GM19397 (cell line): ENCODE measurements at regions not wholly inside any gene's neighbourhood (a gene's known extent, or its start where the extent isn't known, plus 50 kb on each side); places are given as distances from the start of the nearest gene placed in this dataset.
"Not testable (repeated sequence)": the region's sequence is repeated elsewhere in the genome, so short reads cannot be mapped to it uniquely, and the experiment has no call there.

Experiments used
- ATAC-seq: cut with Tn5 transposase; IDR thresholded peaks from one replicate; pipeline ENCODE4 v1.9.1; 2021; ENCODE audit warnings: mild to moderate bottlenecking, moderate library complexity; ENCODE audit not compliant: unreplicated experiment

DNA sequence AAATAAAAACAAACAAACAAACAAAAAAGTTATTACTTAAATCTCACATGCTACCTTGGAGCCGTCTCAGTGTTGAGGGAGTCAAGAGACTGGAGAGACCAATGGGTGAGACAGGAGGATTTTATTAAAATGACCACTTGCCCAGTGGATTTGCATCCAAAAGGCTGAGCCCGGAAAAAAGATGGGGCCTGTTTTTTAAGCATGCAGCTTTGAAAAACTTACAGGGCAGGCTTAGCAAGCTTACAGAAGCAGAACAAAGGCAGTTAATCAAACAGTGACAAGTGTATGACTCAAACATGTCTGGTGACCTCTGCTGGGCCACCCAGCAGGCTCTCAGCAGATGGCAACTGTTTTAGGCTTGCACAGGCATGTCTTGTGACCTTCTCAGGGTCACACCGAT, 82.5 kb downstream of the POTEH start:
- ATAC-seq: not testable (repeated sequence)

DNA sequence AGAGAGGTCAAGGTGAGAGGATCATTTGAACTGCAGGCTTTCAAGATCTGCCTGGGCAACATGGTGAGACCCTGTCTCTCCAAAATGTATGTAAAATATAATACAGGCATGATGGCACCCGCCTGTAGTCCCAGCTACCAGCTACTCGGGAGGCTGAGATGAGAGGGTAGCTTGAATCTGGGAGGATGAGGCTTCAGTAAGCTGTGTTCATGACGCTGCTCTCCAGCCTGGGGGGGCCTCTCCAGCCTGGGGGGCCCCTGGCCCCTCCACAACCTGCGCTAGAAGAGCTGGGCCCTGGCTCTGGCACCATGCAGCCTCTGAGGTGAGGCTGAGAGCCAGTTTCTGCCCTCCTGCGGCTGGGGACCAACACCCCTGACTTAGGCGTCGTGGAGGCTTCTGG, 85.3 kb downstream of the POTEH start:
- not testable (repeated sequence) for ATAC-seq

DNA sequence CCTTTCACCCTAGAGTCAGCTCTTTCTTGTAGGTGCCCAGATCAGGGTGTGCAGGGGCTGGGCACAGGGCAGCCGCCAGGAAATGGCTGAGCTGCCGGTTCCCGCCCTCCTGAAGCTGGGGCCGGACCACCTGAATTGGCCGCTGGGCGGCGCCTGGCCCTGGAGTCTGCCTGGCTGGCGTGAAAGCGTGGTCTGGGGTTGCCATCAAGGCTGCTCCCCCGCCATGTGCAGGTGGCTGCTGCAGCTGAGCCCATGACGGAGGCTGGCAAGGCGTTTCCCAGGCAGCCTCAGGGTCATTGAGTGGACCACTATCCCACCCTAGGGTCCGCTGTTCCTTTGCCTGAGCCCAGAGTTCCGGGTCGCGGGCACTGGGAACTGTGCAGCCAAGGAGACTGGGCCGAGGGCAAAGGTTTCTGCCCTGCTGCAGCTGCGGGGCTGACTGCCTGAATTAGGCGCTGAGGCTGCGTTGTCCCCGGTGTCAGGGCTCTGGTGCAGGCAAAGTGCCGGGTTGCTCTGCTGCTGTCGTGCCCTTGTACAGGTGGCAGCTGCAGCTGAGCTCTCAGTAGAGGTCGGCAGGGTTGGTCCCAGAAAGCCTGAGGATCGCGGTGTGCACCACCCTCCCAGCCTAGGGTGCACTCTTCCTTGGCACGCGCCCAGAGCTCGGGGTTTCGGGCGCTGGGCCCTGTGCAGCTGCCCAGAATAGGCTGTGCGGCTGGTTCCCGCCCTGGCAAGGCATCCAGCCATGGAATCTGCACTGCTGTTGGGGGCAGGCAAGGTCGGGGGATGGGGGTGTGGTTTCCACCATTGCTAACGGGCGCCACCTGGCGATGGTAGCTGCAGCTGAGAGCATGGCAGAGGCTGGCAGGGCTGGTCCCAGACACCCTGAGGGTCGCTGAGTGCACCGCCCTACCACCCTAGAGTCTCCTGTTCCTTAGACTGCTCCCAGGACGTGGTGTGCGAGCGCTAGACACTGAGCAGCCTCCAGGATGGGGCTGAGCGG, 86.1 kb downstream of the POTEH start:
- not testable (repeated sequence) for ATAC-seq

DNA sequence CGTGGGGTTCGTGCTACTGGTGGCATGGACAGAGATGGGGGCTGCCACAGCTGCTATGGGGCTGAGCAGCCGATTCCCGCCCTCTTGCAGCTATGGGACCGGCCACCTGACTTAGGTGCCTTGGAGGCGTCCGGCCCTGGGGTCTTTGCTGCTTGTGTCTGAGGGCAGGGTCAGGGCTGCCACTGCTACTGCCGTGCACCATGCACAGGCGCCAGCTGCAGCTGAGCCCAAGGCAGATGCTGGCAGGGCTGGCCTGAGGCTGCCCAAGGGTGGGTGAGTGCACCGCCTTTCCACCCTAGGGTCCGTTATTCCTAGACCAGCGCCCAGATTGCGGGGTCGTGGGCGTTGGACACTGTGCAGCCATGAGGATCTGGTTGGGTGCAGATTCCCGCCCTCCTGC, 86.9 kb downstream of the POTEH start:
- ATAC-seq: not testable (repeated sequence)

DNA sequence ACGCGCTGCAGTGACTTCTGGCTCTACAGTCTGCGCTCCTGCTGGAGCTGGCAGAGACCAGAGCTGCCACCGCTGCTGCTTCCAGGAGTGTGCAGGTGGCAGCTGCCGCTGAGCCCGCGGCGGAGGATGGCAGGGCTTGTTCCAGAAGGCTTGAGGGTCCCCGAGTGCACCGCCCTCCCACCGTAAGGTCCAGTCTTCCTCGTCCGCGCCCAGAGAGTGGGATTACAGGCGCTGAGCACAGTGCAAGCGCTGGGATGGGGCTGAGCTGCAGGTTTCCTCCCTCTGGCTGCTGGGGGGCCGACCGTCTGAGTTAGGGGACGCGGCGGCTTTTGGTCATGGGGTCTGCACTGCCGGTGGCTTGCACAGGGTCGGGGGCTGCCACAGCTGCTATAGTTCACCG, 87.3 kb downstream of the POTEH start:
- not testable (repeated sequence) for ATAC-seq

DNA sequence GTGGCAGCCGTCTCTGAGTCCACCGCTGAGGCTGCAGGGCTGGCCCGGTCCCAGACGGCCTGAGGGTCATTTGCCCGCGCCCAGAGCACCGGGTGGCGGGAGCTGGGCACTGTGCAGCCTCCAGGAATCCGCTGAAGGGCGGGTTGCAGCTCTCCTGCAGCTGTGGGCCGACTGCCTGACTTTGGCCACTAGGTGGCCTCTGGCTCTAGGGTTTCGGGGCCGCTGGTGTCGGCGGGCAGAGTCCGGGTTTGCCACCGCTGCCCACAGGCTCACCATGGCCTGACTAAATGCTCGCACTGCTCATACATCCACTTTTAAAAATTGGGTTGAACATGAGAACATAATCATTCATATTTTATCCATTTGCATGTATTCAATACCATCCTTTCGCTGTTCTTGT, 87.7 kb downstream of the POTEH start:
- not testable (repeated sequence) for ATAC-seq

DNA sequence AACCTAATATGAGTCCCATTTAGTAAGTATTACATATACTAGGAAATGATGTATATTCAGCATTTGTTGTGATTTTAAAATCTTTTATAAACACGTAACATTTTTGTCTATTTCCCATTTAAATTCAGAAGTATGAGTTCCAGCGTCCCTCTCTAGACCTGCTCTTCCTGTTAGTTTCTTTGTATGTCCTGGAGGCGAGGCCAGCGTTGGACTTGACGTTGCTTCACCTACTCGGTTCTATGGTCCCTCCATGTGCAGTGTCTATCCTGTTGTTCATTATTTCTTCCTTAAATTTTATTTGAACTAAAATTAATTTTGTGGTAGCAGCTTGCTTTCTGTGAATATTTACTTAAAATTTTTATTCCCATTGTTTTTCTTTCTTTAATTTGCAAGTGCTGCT, 88.5 kb downstream of the POTEH start:
- ATAC-seq: not testable (repeated sequence)

DNA sequence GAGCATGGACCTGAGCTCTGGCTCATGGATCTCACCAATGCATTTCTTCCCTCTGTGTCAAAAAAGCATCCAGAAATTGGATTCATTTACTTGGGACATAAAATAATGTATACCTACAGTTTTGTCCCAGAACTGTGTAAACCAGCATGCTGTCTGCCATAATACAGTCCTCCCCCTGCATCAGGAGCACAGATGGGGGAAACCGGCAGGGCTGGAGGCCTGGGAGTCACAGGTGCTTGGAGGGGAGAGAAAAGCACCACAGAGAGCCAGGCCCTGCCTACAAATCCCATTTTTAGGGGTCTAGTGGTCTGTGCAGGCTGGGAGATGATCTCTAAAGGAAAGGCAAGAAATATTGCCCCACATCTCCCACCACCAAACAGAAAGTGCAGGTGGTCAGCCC, 91.8 kb downstream of the POTEH start:
- ATAC-seq: not testable (repeated sequence)

DNA sequence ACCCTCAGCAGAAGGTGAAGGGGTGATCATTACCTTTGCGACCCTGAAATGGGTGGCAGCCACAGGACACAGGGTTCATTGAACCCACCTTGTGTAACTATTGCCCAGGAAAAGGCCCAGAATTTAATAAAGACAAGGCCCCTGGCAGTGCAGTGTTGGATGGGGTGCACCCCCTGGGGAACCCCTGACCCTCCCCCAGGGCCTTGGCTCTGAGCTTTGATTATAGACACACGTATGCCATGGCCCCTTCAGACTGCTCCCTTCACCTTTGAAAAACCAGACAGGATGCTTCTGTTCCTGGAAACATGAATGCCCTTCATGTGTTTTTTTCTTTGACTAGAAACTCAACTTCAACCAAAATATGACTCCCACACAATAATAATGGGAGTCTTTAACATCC, 93.1 kb downstream of the POTEH start:
- ATAC-seq: not testable (repeated sequence)

DNA sequence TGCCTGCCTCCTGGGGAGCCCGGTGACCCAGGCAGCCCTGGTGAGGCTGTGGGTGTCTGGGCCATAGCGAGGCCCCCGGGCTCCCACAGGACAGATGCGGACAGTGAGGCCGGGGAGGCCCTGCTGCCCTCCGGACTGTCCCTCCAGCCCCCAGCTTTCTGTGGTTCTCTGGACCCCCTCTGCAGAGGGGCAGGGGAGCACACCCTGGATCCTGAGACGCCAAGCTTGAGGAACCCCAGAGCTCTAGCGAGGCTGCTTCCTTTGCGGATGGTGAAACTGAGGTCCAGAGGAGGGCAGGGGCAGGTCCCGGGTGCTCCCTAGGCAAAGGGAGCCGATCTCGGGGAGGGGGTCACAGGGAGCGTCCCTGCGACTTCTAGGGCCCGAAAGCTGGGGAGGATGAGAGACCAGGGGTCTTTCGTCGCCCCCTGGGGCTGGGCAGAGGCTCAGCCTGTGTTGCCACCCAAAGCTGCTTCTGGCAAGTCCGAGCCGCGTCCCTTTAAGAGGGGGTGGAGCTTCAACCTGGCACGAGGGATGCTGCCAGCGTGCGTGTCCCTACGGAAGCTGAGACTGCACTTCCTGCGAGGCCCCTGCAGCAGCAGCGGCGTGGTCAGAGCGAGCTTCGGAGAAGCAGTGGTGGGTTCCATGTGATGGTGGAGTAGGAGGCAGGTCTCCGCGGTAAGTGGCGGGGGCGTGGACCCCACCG, 94.7 kb downstream of the POTEH start:
- ATAC-seq: peak; percentile 79

DNA sequence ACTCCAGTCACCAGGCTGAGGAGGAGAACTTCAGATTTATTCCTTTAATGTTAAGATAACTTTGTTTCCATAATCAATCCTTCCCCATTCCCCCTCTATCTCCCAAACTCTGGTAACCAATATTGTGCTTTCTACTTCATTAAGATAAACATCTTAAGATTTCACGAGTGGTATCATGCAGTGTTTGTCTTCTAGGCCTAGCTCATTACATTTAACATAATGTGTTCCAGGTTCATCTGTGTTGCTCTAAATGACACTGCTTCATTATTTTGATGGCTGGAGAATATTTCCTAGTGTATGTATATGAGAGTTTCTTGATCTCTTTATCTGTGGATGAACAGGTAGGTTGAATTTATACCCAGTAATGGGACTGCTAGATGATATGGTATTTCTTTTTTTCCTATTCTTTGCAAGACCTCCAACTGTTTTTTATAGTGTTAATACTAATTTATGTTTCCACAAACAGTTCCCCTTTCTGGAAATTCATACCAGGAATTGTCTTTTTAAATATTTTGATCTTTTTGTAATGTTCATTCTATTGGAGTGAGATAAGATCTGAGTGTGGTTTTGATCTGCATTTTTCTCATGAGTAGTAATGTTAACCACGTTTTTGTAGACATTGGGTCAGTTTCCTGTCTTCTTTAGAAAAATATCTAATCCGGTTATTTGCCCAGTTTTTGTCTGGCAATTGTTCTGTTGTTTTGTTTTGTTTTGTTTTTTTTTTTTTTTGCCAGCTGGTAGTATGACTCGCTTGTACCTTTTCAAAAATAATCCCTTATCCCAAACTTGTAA, 97.3 kb downstream of the POTEH start:
- not testable (repeated sequence) for ATAC-seq

DNA sequence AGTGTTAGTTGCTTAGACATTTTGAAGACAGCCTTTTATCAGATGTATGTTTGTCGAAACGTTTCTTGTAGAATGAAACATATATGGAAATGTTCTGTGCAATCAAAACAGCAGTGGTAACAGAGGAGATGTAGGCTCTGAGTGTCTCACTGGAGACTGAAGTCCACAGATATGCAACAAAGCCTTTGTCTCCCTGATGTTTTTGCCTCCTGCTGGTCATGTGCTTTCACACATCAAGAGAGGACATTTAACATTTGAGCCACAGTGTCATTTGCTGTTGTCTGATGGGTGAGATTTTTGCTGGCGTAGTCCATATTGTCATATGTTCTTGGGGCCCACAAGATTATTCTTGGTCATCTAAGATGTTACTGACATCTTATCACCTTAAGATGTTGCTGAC, 101.7 kb downstream of the POTEH start:
- ATAC-seq: not testable (repeated sequence)

DNA sequence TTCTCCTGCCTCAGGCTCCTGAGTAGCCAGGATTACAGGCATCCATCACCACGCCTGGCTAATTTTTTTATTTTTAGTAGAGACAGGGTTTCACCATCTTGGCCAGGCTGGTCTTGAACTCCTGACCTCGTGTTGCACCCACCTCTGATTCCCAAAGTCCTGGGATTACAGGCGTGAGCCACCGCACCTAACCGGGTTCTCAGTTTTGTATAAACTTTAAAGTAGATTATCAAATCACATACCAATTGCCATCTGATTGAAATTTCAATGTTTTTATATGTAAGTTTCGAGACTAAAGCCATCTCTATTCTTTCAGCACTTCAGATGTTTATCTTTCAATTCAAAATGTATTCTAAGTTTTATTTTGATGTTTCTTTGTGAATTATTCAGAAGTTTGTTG, 110.1 kb downstream of the POTEH start:
- not testable (repeated sequence) for ATAC-seq

DNA sequence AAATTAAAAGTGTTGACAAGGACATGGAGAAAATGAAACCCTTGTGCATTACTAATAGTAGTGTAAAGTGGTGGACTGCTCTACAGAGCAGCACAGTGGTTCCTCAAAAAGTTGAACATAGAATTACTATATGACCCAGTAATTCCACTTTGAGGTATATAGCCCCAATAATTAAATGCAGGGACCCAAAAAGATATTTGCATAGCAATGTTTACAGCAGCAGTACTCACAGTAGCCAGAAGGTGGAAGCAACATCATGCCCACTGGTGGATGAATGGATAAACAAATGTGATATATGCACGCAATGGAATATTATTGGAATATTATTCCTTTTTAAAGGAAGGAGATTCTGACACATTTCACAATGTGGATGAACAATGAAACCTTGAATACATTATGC, 121.3 kb downstream of the POTEH start:
- ATAC-seq: not testable (repeated sequence)

DNA sequence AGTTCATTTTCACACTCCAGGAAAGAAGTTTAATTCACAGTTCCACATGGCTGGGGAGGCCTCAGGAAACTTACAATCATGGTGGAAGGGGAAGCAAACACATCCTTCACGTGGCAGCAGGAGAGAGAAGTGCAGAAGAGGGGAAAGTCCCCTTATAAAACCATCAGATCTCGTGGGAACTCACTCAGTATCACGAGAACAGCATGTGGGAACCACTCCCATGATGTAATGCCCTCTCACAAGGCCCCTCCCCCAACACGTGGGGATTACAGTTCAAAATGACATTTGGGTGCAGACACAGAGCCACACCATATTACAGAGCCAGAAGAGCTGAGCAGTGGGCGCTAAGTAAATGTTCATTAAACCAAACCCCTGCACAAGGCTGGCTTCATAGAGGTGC, 126.0 kb downstream of the POTEH start:
- ATAC-seq: not testable (repeated sequence)

DNA sequence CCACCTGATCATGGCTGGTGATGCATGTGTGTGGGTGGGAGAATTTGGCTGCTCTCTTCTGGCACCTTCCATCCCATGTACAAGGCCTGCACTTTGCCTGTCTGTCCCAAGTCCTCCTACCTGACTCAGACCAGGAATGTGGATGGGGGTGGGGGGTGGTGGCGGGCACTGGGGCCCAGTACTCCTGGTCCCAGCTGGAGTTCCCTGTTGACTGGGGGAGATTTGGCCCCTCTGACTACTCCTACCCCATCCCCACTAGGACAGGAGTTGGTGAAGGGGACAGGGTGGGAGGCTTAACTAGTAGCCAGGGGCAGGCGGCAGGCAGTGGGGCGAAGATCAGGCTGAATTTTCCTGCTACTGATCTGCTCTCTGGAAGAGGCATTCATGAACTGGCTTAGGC, 126.6 kb downstream of the POTEH start:
- not testable (repeated sequence) for ATAC-seq

DNA sequence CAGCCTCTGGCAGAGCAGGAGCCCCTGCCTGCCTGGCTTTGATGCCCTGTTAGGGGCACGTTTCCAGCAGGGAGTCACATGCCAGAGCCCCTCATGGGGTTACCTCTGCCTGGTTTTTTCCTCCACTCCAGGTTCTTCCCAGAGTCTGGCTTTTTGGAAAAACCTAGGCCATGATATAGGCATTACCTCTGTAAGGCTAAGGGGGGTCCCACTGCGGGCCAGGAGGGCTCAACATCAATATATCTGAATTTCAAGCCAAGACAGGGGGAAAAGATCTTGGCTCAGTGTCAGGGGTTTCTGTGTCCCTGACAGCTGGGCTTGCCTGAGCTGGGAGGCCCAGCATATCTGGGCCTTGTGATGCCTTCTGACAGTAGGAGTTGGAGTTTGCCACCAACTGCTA, 127.4 kb downstream of the POTEH start:
- ATAC-seq: not testable (repeated sequence)

DNA sequence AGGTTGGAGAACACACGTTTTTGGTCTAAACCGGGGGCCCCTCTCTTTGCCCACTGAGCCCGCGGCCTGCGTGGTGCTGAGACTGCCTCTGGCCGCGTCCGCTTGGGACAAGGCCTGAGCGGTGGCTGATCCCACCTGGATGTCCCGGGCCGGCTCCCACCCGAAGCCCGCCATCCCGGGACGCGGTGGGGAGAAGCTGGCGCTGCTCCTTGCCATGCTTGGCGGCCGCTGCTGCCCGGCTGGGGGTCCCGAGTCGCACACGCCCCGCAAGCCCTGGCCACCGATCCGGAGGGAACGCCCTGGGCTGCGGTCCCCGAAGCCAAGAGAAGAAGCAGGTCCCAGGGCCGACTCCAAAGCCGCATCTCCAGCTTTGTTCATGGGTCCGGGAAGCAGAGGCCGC, 130.1 kb downstream of the POTEH start:
- not testable (repeated sequence) for ATAC-seq

DNA sequence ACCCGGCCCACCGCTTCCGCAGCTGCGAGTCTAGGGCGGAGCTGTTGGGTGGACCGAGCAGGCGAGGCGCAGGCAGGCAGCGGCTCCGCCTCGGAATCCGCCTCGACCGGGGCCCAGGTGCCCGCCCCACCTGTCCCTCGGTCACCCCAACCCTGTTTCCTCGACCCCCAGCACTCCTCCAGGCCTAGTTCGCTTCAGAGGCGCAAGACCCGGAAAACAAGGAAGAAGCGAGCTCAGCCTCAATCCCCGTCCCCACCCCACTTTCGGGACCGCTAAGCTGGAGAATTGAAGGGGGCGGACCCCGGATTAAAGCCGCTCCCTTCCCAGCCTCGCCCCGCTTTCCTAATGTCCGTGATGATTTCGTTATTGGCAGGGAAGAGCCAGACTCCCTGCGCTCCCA, 131.3 kb downstream of the POTEH start:
- ATAC-seq: not testable (repeated sequence)

DNA sequence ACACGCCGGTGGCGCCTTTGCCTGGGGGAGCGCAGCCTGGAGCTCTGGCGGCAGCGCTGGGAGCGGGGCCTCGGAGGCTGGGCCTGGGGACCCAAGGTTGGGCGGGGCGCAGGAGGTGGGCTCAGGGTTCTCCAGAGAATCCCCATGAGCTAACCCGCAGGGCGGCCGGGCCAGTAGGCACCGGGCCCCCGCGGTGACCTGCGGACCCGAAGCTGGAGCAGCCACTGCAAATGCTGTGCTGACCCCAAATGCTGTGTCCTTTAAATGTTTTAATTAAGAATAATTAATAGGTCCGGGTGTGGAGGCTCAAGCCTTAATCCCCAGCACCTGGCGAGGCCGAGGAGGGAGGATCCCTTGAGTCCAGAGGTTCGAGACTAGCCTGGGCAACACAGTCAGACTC, 132.2 kb downstream of the POTEH start:
- not testable (repeated sequence) for ATAC-seq

DNA sequence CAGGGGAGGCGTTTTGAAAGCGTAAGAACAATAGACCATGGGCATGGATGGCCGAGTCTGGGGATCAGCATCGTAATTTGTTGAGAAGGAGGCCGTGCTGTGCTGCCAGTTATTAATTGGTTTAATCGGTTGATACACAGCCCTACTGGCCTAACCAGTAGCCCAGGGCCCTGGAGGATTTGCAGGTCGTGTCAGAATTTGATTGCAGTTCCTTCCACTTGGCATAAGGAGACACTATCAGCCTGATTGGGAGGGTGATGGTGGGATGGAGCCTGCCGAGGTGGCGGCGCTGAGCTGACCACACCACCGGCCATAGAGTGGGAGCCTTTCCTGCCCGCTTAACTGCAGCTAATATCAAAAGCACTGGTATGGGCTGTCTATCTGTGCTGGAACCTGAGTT, 133.4 kb downstream of the POTEH start:
- not testable (repeated sequence) for ATAC-seq
